Stomach (tissue), 4 donors: ENCODE measurements at regions not wholly inside any gene's neighbourhood (a gene's known extent, or its start where the extent isn't known, plus 50 kb on each side); places are given as distances from the start of the nearest gene placed in this dataset.

Experiments
- POLR2A ChIP-seq, 4 donors: fragments of 450-650 bp; IDR thresholded peaks; one replicate each; pipeline ENCODE4 v1.6.1; 2016; ENCODE audit warnings: antibody characterized with exemption in 4 of 4, control low read depth in 2 of 4, mild to moderate bottlenecking in 1 of 4, moderate library complexity in 1 of 4
- POLR2AphosphoS5 ChIP-seq, 3 donors: sonication (generic); formaldehyde crosslinking; IDR thresholded peaks; one replicate each; pipeline ENCODE4 v1.6.1; 2016; ENCODE audit warnings: antibody characterized with exemption in 3 of 3

DNA sequence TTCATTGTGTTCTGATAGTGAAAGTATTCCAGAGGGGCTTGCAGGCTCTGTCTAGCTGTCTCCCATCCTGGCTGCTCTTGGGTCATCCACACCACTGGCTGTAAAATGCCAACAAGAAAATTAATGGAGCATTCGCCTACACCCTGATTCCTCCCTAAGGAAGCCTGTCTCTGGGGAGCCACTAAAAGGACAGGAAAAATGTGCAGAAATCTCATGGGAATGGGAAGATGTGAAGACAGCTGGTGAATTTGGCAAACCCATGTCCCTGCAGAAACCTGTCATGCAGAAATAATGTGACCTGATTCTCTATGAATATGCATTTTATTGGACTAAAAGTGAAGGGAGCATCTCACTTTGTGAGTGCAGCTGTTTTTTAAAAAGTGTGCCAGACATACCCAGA, 265.6 kb downstream of the TUSC1 start:
- TF ChIP-seq POLR2AphosphoS5 (IDR thresholded peaks at IDR 0.05) (no peak), POLR2A (IDR thresholded peaks at IDR 0.05) (no peak)
